NB4 (cell line): ENCODE measurements at regions not wholly inside any gene's neighbourhood (a gene's known extent, or its start where the extent isn't known, plus 50 kb on each side); places are given as distances from the start of the nearest gene placed in this dataset.

Experiments
- MYC ChIP-seq: IDR thresholded peaks from 2 replicates; pipeline ENCODE4 v1.6.1; 2011; ENCODE audit warnings: low read depth, low read length
- POLR2A ChIP-seq: IDR thresholded peaks from 2 replicates; pipeline ENCODE4 v1.6.1; 2011; ENCODE audit warnings: mild to moderate bottlenecking; ENCODE audit not compliant: insufficient read length; ENCODE audit errors: extremely low read depth
- TF ChIP-seq, protein P1 (sequence below): IDR thresholded peaks from one replicate; pipeline ENCODE4 v1.5.1; 2012; ENCODE audit warnings: low read depth, low read length
- TF ChIP-seq, protein P2 (sequence below): IDR thresholded peaks from 2 replicates; pipeline ENCODE4 v1.6.1; 2011; ENCODE audit warnings: low read depth, low read length

DNA sequence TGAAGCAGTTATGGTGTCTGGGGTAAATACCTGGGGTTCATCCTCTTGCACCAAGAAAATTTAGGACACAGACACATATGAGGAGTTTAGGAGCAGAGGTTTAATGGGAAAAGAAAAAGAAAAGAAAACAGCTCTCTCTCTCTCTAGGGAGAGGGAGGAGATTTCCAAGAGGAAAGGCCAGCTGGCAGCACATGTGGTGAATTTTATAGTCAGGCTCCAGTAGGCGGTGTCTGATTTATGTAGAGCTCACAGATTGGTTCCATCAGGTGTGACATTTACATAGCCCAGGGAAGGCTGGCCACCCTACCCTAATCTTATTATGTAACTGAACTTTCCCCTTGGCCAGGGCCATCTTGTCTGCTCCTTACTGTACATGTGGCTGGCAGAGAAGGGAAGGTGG, 297.5 kb upstream of the RGPD4 start:
- TF ChIP-seq, protein P1, sequence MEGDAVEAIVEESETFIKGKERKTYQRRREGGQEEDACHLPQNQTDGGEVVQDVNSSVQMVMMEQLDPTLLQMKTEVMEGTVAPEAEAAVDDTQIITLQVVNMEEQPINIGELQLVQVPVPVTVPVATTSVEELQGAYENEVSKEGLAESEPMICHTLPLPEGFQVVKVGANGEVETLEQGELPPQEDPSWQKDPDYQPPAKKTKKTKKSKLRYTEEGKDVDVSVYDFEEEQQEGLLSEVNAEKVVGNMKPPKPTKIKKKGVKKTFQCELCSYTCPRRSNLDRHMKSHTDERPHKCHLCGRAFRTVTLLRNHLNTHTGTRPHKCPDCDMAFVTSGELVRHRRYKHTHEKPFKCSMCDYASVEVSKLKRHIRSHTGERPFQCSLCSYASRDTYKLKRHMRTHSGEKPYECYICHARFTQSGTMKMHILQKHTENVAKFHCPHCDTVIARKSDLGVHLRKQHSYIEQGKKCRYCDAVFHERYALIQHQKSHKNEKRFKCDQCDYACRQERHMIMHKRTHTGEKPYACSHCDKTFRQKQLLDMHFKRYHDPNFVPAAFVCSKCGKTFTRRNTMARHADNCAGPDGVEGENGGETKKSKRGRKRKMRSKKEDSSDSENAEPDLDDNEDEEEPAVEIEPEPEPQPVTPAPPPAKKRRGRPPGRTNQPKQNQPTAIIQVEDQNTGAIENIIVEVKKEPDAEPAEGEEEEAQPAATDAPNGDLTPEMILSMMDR, result no peak
- TF ChIP-seq POLR2A (no peak), MYC (no peak)
- TF ChIP-seq, protein P2, sequence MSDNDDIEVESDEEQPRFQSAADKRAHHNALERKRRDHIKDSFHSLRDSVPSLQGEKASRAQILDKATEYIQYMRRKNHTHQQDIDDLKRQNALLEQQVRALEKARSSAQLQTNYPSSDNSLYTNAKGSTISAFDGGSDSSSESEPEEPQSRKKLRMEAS, result no peak
